ENCODE measurements at regions not wholly inside any gene's neighbourhood (a gene's known extent, or its start where the extent isn't known, plus 50 kb on each side); places are given as distances from the start of the nearest gene placed in this dataset.

- no peak overlapping the region for H3K4me3 ChIP-seq (ENCODE audit: low read depth, low read length)
Measured at GRCh38 chr21:16532840-16533239, 803.1 kb downstream of the USP25 start.

GRCh38 chr21:16533692-16534407 is 804.1 kb downstream of the USP25 start:
- H3K4me3 ChIP-seq (ENCODE audit: low read depth, low read length) = no peak overlapping the region

- no peak overlapping the region for H3K4me3 ChIP-seq (ENCODE audit: low read depth, low read length)
Measured at GRCh38 chr21:16534408-16535101, 804.8 kb downstream of the USP25 start.

- H3K4me3 ChIP-seq (ENCODE audit: low read depth, low read length) = no peak overlapping the region
Measured at GRCh38 chr21:16535102-16535422, 805.3 kb downstream of the USP25 start.

- H3K4me3 ChIP-seq (ENCODE audit: low read depth, low read length) = no peak overlapping the region
Measured at GRCh38 chr21:16535626-16536025, 805.8 kb downstream of the USP25 start.

GRCh38 chr21:16536140-16536539 is 806.4 kb downstream of the USP25 start:
- no peak overlapping the region for H3K4me3 ChIP-seq (ENCODE audit: low read depth, low read length)

- no peak overlapping the region for H3K4me3 ChIP-seq (ENCODE audit: low read depth, low read length)
Measured at GRCh38 chr21:16536643-16537434, 807.1 kb downstream of the USP25 start.

GRCh38 chr21:16537501-16537900 is 807.7 kb downstream of the USP25 start:
- no peak overlapping the region for H3K4me3 ChIP-seq (ENCODE audit: low read depth, low read length)

GRCh38 chr21:16538405-16538804 is 808.6 kb downstream of the USP25 start:
- no peak overlapping the region for H3K4me3 ChIP-seq (ENCODE audit: low read depth, low read length)

GRCh38 chr21:16538936-16539440 is 809.2 kb downstream of the USP25 start:
- H3K4me3 ChIP-seq (ENCODE audit: low read depth, low read length) = no peak overlapping the region

GRCh38 chr21:16540966-16541727 is 811.4 kb downstream of the USP25 start:
- H3K4me3 ChIP-seq (ENCODE audit: low read depth, low read length) = no peak overlapping the region

GRCh38 chr21:16550118-16550517 is 820.3 kb downstream of the USP25 start:
- H3K4me3 ChIP-seq (ENCODE audit: low read depth, low read length) = no peak overlapping the region

GRCh38 chr21:16550917-16551741 is 821.3 kb downstream of the USP25 start:
- no peak overlapping the region for H3K4me3 ChIP-seq (ENCODE audit: low read depth, low read length)

- no peak overlapping the region for H3K4me3 ChIP-seq (ENCODE audit: low read depth, low read length)
Measured at GRCh38 chr21:16552880-16553279, 823.1 kb downstream of the USP25 start.

GRCh38 chr21:16554503-16554902 is 824.7 kb downstream of the USP25 start:
- H3K4me3 ChIP-seq (ENCODE audit: low read depth, low read length) = no peak overlapping the region

- H3K4me3 ChIP-seq (ENCODE audit: low read depth, low read length) = no peak overlapping the region
Measured at GRCh38 chr21:16563116-16563515, 833.3 kb downstream of the USP25 start.

GRCh38 chr21:16563795-16564194 is 834.0 kb downstream of the USP25 start:
- no peak overlapping the region for H3K4me3 ChIP-seq (ENCODE audit: low read depth, low read length)

GRCh38 chr21:16568244-16568643 is 838.5 kb downstream of the USP25 start:
- H3K4me3 ChIP-seq (ENCODE audit: low read depth, low read length) = no peak overlapping the region

- H3K4me3 ChIP-seq (ENCODE audit: low read depth, low read length) = no peak overlapping the region
Measured at GRCh38 chr21:16568661-16569060, 838.9 kb downstream of the USP25 start.

GRCh38 chr21:16569679-16570078 is 839.9 kb downstream of the USP25 start:
- no peak overlapping the region for H3K4me3 ChIP-seq (ENCODE audit: low read depth, low read length)

All from iPS-11a (cell line).